ENCODE measurements at regions not wholly inside any gene's neighbourhood (a gene's known extent, or its start where the extent isn't known, plus 50 kb on each side); places are given as distances from the start of the nearest gene placed in this dataset.
"Not testable (repeated sequence)": the region's sequence is repeated elsewhere in the genome, so short reads cannot be mapped to it uniquely, and the experiment has no call there.

DNA sequence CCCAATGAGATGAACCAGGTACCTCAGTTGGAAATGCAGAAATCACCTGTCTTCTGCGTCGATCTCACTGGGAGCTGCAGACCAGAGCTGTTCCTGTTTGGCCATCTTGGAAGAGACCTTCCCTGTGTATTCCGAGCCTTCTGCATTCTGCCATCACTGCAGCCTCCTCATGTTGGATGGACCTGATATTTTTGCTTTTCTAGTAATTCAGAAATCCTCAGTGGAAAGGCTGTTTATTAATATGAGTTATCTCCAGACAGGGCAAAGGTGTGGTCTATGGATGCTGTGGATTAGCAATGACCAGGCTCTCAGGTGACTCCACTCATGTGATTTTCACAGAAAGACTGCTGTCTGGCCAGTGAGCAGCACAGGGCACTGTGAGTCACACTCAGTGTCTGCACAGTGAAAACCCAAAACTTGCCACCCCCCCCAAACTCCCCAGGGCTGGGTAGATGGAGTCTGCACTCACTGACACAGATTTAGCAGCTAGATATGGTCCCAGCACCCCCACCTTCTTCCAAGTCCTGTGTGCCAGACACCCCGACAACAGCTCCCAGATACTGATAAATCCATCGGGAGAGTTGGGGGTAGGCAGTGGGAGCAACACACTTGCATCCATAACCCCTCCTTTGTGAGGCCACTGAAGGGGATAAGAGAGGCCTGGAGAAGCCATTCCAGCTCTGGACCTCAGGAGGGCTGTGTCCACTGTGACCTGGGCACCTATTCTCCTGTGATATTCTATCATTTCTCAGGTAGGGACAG, 75.2 kb upstream of the TOP3B start:
- DNase-seq (ENCODE audit: low spot score) = no peak

DNA sequence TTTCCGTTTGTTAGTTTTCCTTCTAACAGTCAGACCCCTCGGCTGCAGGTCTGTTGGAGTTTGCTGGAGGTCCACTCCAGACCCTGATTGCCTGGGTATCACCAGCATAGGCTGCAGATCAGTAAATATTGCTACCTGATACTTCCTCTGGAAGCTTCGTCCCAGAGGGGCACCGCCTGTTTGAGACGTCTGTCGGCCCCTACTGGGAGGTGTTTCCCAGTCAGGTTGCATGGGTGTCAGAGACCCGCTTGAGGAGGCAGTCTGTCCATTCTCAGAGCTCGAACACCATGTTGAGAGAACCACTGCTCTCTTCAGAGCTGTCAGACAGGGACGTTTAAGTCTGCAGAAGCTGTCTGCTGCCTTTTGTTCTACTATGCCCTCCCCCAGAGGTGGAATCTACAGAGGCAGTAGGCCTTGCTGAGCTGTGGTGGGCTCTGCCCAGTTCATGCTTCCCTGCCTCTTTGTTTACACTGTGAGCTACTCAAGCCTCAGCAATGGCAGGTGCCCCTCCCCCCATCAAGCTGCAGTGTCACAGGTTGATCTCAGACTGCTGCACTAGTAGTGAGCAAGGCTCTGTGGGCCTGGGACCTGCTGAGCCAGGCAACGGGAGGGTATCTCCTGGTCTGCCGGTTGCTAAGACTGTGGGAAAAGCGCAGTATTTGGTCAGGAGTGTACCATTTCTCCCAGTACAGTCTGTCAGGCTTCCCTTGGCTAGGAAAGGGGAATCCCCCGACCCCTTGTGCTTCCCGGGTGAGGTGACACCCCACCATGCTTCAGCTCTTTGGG, 74.4 kb upstream of the TOP3B start:
- DNase-seq (ENCODE audit: low spot score) = not testable (repeated sequence)

- DNase-seq (ENCODE audit: low spot score) = not testable (repeated sequence)
These were observed 70.1 kb upstream of the TOP3B start for GRCh38 chr22:22052548-22053139.

GRCh38 chr22:22051032-22051431, 68.4 kb upstream of the TOP3B start:
- not testable (repeated sequence) for DNase-seq (ENCODE audit: low spot score)

GRCh38 chr22:22050141-22050775, 67.7 kb upstream of the TOP3B start:
- DNase-seq (ENCODE audit: low spot score) = no peak

DNA sequence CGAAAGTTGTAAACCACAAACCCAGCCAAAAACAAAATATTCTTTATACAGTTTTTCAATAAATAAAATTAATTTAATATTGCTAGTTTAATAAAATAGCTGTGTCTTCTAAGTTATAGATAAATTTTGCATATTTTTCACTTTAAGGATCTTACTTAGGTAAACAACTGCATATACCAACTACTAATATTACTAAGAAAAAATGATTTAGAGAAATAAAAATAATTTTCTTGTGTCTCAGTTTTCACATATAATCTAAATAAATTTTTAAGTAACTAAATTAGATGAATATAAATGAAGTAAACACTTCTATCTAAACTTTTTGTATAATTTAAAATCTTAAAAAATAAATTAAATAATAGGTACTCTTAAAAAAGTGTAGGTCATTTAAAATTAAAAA, 67.1 kb upstream of the TOP3B start:
- DNase-seq (ENCODE audit: low spot score) = no peak

DNA sequence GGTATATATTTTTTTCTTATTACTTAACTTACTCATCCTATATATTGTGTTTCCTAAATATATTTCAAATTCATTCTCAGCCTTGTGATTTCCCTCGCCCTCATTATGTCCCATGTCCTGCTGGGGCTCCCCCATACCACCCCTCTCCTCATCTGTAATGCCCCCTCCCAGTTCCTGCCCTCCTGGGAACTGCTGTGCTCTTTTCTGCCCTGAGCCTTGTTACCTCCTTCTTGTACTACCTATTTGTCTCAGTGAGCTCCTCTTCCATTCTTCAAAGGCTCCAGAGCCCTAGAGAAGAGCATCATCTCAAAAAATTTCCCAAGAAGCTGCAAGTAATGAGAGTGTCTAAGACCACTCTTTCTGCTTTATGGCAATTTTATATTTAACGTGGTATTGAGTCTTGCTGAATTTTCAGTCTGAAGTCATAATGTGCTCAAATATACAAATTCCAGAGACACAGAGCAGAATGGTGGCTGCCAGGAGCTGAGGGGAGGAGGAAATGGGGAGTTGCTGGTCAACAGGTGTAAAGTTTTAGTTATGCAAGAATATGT, 66.5 kb upstream of the TOP3B start:
- DNase-seq (ENCODE audit: low spot score) = no peak

GRCh38 chr22:22048318-22048942, 65.8 kb upstream of the TOP3B start:
- no peak for DNase-seq (ENCODE audit: low spot score)

DNA sequence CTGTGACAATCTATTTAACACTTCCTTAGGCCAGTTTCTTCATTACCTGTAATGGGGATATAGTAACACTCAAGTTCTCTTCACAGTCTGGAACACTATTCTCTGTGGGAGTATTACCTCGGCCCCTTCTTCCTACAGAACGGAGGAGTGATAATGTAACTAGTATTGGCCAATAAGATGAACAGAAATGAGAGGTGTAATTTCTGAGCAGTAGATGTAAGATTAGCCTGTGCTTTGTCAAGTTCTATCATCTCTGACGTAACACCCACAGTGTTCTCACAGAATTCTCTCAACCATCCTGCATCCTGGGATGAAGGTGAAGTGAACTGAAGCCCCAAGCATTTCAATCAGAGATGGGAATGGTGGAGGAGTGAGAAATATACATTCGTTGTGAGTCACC, 65.2 kb upstream of the TOP3B start:
- DNase-seq (ENCODE audit: low spot score) = no peak

DNA sequence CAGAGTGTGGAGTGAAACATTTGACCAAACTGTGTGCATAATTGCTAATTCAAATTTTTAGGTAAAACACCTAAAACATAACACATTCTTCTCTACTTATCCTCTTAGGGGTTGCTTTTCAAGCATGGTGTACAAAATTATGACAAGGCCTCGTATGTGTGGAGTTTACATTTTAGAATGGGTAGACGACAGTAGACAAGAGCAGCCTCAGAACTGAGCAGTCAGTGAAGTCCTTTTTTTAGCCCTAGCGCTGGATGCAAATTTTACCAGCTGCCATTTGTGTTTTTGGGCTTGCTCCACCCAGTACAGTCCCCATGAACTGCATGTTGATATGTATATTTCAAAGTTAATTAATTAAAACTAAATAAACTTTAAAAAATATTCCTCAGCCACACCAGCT, 64.7 kb upstream of the TOP3B start:
- DNase-seq (ENCODE audit: low spot score) = no peak

DNA sequence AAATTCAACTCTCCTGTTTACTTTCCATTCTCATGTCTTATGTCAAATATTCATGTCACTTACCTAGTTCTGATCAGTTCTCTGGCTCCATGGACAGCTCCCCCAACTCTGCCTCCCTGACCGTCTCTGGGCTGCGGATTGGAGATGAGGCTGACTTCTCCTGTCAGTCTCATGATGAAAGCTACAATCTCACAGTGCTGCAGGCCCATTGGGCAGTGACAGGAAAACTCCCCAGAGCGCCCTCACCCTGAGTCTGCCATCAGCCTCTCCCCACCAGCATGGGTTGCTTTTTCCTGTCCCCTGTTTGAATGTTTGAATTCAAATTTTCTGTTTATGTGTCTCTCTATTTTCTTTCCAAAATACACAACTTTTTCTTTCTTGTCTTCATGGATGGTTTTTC, 63.8 kb upstream of the TOP3B start:
- DNase-seq (ENCODE audit: low spot score) = no peak

DNA sequence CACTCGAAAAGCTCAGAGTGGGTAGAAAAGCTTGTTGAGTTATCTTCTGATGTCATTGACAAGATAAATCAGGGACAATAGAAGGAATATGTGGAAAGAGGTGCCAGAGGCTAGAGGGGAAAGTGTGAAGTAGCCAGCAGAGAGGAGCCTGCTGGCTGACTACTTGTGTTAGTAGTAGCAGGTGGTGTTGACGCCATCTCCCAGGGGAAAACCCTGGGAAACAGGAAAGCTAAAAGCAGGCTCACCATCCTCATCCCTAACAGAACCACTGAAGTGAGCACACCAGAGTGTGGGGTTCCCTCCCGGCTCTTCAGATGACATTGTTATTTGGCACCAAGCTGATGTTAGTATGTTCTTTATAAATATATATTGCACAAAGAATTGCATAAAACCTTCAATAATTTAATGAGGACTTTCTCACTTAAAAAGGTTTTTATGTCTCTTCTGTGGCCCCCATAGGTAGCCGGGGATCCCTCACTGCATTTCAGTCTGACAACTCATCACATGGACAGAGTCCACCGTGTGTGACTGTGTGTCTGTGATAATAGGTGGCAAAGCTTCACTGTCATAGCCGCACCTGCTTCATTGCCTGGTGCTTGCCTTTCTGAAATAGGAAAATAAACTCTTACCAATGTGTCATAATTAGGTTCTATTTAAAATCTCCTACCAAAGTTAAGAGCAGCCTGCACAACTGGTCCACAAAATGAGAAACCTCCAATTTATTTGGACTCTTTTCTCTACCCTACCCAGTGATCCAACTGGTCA, 63.2 kb upstream of the TOP3B start:
- DNase-seq (ENCODE audit: low spot score) = no peak

GRCh38 chr22:22044153-22044552, 61.6 kb upstream of the TOP3B start:
- no peak for DNase-seq (ENCODE audit: low spot score)

DNA sequence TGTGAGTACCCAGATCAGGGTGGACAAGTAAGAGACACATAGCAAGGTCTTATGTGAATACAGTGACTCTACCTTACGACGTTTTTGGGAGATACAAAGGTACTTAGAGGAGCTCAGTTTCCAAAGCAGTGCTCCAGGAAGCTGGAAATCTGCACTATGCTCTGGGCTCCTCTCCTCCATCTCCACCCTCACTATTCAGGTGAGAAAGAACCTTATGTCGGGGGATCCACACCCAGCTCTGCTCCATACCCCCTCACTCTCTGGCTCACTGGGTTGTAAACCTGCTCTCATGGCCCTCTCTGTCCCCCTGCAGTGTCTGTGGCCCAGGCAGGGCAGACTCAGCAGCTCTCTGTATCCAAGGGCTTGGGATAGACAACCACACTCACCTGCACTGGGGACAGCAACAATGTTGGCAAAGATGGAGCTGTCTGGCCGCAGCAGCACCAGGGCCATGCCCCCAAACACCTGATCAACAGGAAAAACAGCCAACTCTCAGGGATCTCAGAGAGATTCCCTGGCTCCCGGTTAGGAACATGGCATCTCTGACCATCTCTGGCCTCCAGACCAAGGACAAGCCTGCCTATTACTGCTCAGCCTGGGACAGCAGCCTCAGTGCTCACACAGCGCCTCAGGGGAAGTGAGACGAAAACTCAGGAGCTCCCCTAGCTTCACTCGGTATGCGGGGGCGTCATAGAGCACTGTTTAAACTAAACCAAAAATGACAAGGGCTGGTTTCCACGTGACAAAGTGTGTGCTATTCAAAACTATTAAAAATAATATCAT, 60.9 kb upstream of the TOP3B start:
- no peak for DNase-seq (ENCODE audit: low spot score)

- DNase-seq (ENCODE audit: low spot score) = no peak
These were observed 60.2 kb upstream of the TOP3B start for GRCh38 chr22:22042599-22043295.

DNA sequence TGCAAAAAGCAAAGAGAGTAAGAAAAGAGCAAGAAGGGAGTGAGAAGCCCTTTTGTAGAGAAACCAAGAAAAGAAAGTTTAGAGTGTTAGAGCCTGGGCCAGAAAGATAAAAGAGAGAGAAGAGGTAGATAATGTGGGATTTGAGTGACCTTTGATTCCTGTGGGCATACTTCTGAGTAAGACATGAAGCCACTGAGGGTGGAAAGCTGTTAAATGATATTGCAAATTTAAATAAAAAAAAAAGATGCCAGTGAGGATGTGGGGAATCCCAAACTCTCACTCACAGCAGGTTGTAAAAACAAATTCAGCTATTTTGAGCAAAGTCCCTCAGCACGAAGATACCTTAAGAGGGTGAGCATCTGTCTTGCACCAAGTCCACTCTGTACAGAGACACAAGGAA, 59.4 kb upstream of the TOP3B start:
- no peak for DNase-seq (ENCODE audit: low spot score)

- DNase-seq (ENCODE audit: low spot score) = no peak
These were observed 58.3 kb upstream of the TOP3B start for GRCh38 chr22:22040908-22041307.

DNA sequence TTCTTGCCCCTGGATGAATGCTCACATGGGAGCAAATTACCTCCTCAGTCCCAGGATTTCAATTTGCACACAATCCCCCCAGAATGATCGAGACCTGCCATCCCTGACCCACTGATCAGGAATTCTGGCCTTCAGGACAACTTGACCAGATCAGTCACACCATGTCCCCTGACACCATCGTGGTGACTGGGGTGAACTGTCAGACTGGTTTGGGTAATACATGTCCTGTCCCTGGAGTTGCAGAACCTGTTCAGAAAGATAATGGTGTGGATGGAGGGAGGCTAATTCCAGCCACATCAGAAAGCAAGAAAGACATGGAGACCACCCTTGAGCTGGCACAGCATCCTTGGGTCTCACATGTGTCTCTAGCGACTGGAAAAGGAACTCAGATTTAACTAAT, 57.9 kb upstream of the TOP3B start:
- DNase-seq (ENCODE audit: low spot score) = no peak

GRCh38 chr22:22039286-22040074, 56.9 kb upstream of the TOP3B start:
- no peak for DNase-seq (ENCODE audit: low spot score)

Data from iPS-NIHi11 (cell line).